Activated CD8-positive, alpha-beta T cell treated with anti-CD3 and anti-CD28 coated beads for 36 hours (primary cell): ENCODE measurements at regions not wholly inside any gene's neighbourhood (a gene's known extent, or its start where the extent isn't known, plus 50 kb on each side); places are given as distances from the start of the nearest gene placed in this dataset.

Source experiments
- ATAC-seq: fragments of 200-7000 bp; cut with Tn5 transposase; one replicate; pipeline ENCODE4 v1.10.0; 2021; ENCODE audit warnings: mild to moderate bottlenecking, moderate library complexity
- CTCF ChIA-PET: fragments of 350-600 bp; sonication (Branson Sonifier 250); formaldehyde crosslinking; loops from one replicate; lab custom pipeline; 2021; ENCODE audit warnings: antibody characterized with exemption; lab: Charles Lee
- POLR2A ChIA-PET: fragments of 350-600 bp; sonication (Branson Sonifier 250); formaldehyde crosslinking; loops from one replicate; lab custom pipeline; 2021; ENCODE audit warnings: antibody characterized with exemption; lab: Charles Lee
- DNase-seq: peaks from one replicate; pipeline ENCODE4 v3.0.0-alpha.2; 2020
- H3K27ac Mint-ChIP-seq: one replicate; pipeline ENCODE4 v1.8.0; 2021; ENCODE audit warnings: mild to moderate bottlenecking, mixed read lengths
- H3K27me3 Mint-ChIP-seq: one replicate; pipeline ENCODE4 v1.8.0; 2021; ENCODE audit warnings: mixed read lengths
- H3K36me3 Mint-ChIP-seq: one replicate; pipeline ENCODE4 v1.8.0; 2021; ENCODE audit warnings: low read depth, mixed read lengths
- H3K4me1 Mint-ChIP-seq: one replicate; pipeline ENCODE4 v1.8.0; 2021; ENCODE audit warnings: low read depth, mixed read lengths
- H3K4me3 Mint-ChIP-seq: one replicate; pipeline ENCODE4 v1.8.0; 2021; ENCODE audit warnings: mild to moderate bottlenecking, moderate library complexity, mixed read lengths
- H3K9me3 Mint-ChIP-seq: one replicate; pipeline ENCODE4 v1.8.0; 2021; ENCODE audit warnings: mixed read lengths
- CTCF ChIP-seq: fragments of 200-600 bp; IDR thresholded peaks from one replicate; pipeline ENCODE4 v1.8.0; 2022; ENCODE audit warnings: antibody characterized with exemption, mild to moderate bottlenecking
- intact Hi-C: fragments of 100-400 bp; cut with micrococcal nuclease; formaldehyde crosslinking; loops from one replicate; pipeline ENCODE4 v1.10.0; 2022

- Mint-ChIP-seq H3K4me1 (no peaks in the 10 kb centered on the region), H3K27ac (no peak overlapping the region), H3K9me3 (no peaks in the 10 kb centered on the region), H3K27me3 (no peaks in the 10 kb centered on the region), H3K36me3 (no peaks in the 10 kb centered on the region), H3K4me3 (no peak overlapping the region)
- POLR2A ChIA-PET = no interaction called here
- intact Hi-C loops = no loop called here
- no peak for TF ChIP-seq CTCF
- ATAC-seq (no peak), DNase-seq (no peak)
- CTCF ChIA-PET = no interaction called here
These were observed 115.4 kb upstream of the ERG start for GRCh38 chr21:38613686-38614085.

GRCh38 chr21:38614558-38614957, 116.3 kb upstream of the ERG start:
- H3K27ac Mint-ChIP-seq = no peak overlapping the region
- CTCF ChIA-PET = no interaction called here
- no peak for ATAC-seq

GRCh38 chr21:38619480-38619879, 121.2 kb upstream of the ERG start:
- H3K27me3 Mint-ChIP-seq = no peaks in the 10 kb centered on the region
- ChIA-PET POLR2A (no interaction called here), CTCF (no interaction called here)
- no peak overlapping the region for H3K27ac Mint-ChIP-seq
- H3K4me3 Mint-ChIP-seq = no peak overlapping the region
- intact Hi-C loops = no loop called here
- H3K4me1 Mint-ChIP-seq = no peaks in the 10 kb centered on the region
- no peak for TF ChIP-seq CTCF
- H3K9me3 Mint-ChIP-seq = no peaks in the 10 kb centered on the region
- DNase-seq (no peak), ATAC-seq (no peak)
- H3K36me3 Mint-ChIP-seq = no peaks in the 10 kb centered on the region

More at GRCh38 chr21:38614558-38614957, 116.3 kb upstream of the ERG start:
- no peak for TF ChIP-seq CTCF
- H3K36me3 Mint-ChIP-seq = no peaks in the 10 kb centered on the region
- no peaks in the 10 kb centered on the region for H3K9me3 Mint-ChIP-seq
- POLR2A ChIA-PET = no interaction called here
- intact Hi-C loops = no loop called here
- no peaks in the 10 kb centered on the region for H3K27me3 Mint-ChIP-seq
- DNase-seq = no peak
- no peaks in the 10 kb centered on the region for H3K4me1 Mint-ChIP-seq
- H3K4me3 Mint-ChIP-seq = no peak overlapping the region

GRCh38 chr21:38619992-38620479, 121.8 kb upstream of the ERG start:
- no peaks in the 10 kb centered on the region for H3K36me3 Mint-ChIP-seq
- ATAC-seq (no peak), DNase-seq (no peak)
- CTCF ChIA-PET = no interaction called here
- no peaks in the 10 kb centered on the region for H3K27me3 Mint-ChIP-seq
- H3K4me1 Mint-ChIP-seq = no peaks in the 10 kb centered on the region
- no peaks in the 10 kb centered on the region for H3K9me3 Mint-ChIP-seq
- POLR2A ChIA-PET = no interaction called here
- TF ChIP-seq CTCF = no peak
- no peak overlapping the region for H3K27ac Mint-ChIP-seq
- intact Hi-C loops = no loop called here
- H3K4me3 Mint-ChIP-seq = no peak overlapping the region

- no peak overlapping the region for H3K27ac Mint-ChIP-seq
- DNase-seq (no peak), ATAC-seq (no peak)
- no peaks in the 10 kb centered on the region for H3K27me3 Mint-ChIP-seq
- intact Hi-C loops = no loop called here
- no peaks in the 10 kb centered on the region for H3K9me3 Mint-ChIP-seq
- no peak for TF ChIP-seq CTCF
- H3K4me3 Mint-ChIP-seq = no peak overlapping the region
- H3K4me1 Mint-ChIP-seq = no peaks in the 10 kb centered on the region
- CTCF ChIA-PET = no interaction called here
- POLR2A ChIA-PET = no interaction called here
- H3K36me3 Mint-ChIP-seq = no peaks in the 10 kb centered on the region
These were observed 122.9 kb upstream of the ERG start for GRCh38 chr21:38621132-38621531.
